ENCODE measurements at regions not wholly inside any gene's neighbourhood (a gene's known extent, or its start where the extent isn't known, plus 50 kb on each side); places are given as distances from the start of the nearest gene placed in this dataset.

GRCh38 chr10:42973411-42973810, 103.5 kb upstream of the RET start:
- Mint-ChIP-seq H3K27ac (no peak overlapping the region), H3K36me3 (no peaks in the 10 kb centered on the region), H3K27me3 (no peaks in the 10 kb centered on the region)

DNA sequence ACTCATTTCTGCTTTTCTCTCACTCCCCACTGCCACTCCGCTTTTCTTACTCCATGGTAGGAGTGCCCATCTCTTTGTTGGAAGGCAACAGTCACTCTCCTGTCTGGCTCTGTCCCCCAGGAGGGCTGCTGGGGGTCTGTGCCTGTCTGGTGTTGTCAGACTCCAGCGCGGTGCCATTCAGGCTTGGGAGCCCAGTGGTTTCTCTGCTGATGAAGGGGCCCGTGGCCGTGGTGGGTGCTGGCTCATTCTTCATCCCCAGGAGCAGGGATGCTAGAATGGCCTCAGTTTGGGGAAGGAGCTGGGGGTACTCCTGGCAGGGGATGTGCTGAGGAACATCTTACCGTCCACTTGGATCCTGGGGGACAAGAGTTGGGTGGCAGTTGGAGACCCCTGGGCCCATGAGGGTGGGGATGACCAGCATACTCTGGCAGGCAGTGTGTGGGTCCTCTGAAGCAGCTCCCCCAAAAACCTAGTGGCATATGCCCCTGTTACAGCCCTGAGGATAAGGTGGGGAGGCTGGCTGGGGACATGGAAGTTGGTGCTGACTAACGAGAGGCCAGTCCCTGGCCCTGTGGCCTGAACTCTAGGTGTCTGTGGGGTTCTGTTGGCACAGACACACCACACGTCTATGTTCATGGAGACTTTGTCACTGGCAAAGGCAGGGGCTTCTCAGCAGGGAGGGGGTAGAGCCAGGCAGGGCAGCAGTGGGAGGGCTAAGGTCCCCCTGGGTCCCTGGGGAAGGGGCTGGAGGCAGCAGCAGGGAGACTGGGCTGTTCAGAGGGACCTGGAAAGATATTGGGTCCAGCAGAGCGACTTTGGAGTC, 102.8 kb upstream of the RET start:
- peak; percentile 60 for DNase-seq (ENCODE audit: extremely low spot score, unreplicated experiment)

More at GRCh38 chr10:42973411-42973810, 103.5 kb upstream of the RET start:
- no peaks in the 10 kb centered on the region for H3K9me3 Mint-ChIP-seq
- no peak overlapping the region for H3K4me3 Mint-ChIP-seq
- no peak for DNase-seq (ENCODE audit: extremely low spot score, unreplicated experiment)
- no peak for TF ChIP-seq CTCF (conservative IDR thresholded peaks at IDR 0.05)
- H3K4me1 Mint-ChIP-seq (ENCODE audit: unreplicated experiment): peaks cover 4% of the 10 kb centered on the region

DNA sequence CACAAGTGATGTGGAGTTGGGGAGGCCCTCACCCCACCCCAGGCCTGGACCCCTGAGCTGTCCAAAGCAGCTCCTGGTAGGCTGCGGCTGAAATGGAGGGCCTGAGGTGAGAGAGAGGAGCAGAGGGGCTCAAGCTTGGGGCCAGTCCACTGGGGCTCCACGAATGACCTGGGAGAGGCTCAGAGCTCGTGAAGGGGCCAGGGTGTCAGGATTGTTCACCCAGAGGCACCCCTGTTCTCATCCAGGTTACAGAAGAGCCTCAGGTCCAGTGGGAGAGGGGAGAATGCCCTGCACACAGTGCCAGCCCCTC, 102.2 kb upstream of the RET start:
- no peaks in the 10 kb centered on the region for H3K9me3 Mint-ChIP-seq
- no peak overlapping the region for H3K27ac Mint-ChIP-seq
- no peak for TF ChIP-seq CTCF (conservative IDR thresholded peaks at IDR 0.05)
- DNase-seq (ENCODE audit: extremely low spot score, unreplicated experiment): peak; percentile 58
- no peak overlapping the region for H3K4me3 Mint-ChIP-seq
- no peaks in the 10 kb centered on the region for H3K27me3 Mint-ChIP-seq
- no peaks in the 10 kb centered on the region for H3K36me3 Mint-ChIP-seq
- peaks cover 6% of the 10 kb centered on the region for H3K4me1 Mint-ChIP-seq (ENCODE audit: unreplicated experiment)

More for the DNA sequence above, 102.8 kb upstream of the RET start:
- Mint-ChIP-seq H3K27me3 (no peaks in the 10 kb centered on the region), H3K4me1 (ENCODE audit: unreplicated experiment) (peaks cover 4% of the 10 kb centered on the region), H3K27ac (no peak overlapping the region), H3K9me3 (no peaks in the 10 kb centered on the region), H3K4me3 (no peak overlapping the region), H3K36me3 (no peaks in the 10 kb centered on the region)
- no peak for TF ChIP-seq CTCF (conservative IDR thresholded peaks at IDR 0.05)

GRCh38 chr10:42975005-42975493, 101.8 kb upstream of the RET start:
- no peak for TF ChIP-seq CTCF (conservative IDR thresholded peaks at IDR 0.05)
- no peaks in the 10 kb centered on the region for H3K36me3 Mint-ChIP-seq
- no peak overlapping the region for H3K27ac Mint-ChIP-seq
- no peak overlapping the region for H3K4me3 Mint-ChIP-seq
- peaks cover 9% of the 10 kb centered on the region for H3K4me1 Mint-ChIP-seq (ENCODE audit: unreplicated experiment)
- DNase-seq (ENCODE audit: extremely low spot score, unreplicated experiment): no peak
- H3K27me3 Mint-ChIP-seq: no peaks in the 10 kb centered on the region
- no peaks in the 10 kb centered on the region for H3K9me3 Mint-ChIP-seq

DNA sequence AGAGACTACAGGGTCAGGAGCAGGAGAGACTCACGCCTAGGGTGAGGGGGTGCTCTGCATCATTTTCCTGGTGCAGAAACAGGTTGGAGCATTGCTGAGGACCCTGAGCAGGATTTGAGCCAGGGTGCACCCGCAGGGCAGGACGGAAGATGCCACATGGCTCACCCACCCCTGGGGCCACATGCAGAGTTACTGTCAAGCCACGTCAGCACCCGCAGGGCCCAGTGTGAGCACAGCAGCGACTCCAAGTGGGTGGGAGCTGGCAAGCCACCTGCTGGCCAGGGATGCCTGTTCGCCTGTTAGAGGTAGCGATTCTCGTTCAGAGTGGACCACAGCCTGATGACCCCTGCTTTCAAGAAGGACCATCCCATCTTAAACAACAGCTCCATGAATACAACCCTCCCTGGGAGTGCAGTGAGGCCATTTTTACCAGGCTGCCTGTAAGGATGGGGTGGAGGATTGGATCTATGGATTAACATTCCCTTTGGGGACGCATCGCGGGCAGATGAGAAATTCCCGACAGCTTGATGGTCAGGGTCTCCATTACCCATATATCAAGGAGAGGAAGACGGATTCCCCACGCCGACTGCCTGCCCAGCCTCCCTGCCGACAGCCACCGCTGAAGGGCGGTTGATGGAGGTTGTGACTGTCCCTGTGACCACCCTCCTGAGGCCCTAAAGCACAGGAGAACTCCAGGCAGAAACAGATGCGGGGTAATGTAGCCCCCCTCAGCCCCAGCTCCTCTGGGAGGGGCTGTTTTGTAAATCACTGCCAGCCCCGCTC, 101.1 kb upstream of the RET start:
- Mint-ChIP-seq H3K9me3 (no peaks in the 10 kb centered on the region), H3K4me1 (ENCODE audit: unreplicated experiment) (peaks cover 7% of the 10 kb centered on the region), H3K27ac (no peak overlapping the region), H3K4me3 (no peak overlapping the region), H3K27me3 (no peaks in the 10 kb centered on the region), H3K36me3 (no peaks in the 10 kb centered on the region)
- no peak for TF ChIP-seq CTCF (conservative IDR thresholded peaks at IDR 0.05)
- no peak for DNase-seq (ENCODE audit: extremely low spot score, unreplicated experiment)
